ENCODE measurements at regions not wholly inside any gene's neighbourhood (a gene's known extent, or its start where the extent isn't known, plus 50 kb on each side); places are given as distances from the start of the nearest gene placed in this dataset.

DNA sequence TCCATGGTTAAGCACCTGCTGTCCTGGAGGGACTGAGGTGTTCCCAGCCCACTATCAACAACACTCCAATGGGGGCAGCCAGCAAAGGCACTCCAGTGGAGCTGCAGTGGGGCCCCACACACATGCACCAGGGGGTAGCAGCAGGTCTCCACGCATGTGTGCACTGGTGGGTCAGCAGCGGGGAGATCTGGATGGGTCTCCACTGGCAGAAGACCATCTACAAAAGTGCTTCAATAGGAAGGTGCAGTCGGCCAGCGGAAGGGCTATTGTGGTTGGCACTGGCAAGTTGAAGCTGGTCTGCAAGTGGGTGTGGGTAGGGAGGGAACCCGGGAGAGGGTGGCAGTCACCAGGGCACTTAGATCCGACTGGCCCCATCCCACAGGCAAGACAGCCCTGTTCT lies 1355.4 kb downstream of the NSUN3 start:
- DNase-seq = no peak

DNA sequence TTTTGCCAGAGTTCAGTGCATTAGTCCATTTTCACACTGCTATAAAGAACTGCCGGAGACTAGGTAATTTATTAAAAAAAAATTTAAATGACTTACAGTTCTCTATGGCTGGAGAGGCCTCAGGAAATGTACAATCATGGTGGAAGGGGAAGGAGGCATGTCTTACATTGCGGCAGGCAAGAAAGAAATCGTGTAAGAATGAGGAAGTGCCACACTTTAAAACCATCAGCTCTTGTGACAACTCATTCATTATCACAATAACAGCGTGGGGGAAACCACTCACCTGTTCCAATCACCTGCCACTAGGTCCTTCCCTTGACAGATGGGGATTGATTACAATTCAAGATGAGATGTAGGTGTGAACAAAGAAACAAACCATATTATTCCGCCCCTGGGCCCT lies 1361.4 kb downstream of the NSUN3 start:
- no peak for DNase-seq

DNA sequence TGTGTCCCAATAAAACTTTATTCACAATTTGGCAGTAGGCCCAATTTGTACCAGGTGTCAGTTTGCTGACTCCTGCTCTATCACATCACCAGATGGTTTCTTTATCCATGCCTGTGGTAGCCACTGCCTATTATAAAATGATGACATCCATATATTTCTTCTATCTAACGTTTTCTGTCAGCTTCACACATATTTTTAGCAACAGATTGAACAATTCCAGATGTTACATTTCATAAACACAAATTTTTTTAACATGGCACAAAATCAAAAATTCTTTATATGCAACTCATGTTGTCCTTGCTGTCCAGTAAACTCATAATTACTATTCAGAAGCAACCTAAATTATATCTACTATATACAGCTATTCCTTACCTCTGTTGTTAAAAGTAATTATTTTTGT lies 1371.6 kb downstream of the NSUN3 start:
- DNase-seq = no peak

DNA sequence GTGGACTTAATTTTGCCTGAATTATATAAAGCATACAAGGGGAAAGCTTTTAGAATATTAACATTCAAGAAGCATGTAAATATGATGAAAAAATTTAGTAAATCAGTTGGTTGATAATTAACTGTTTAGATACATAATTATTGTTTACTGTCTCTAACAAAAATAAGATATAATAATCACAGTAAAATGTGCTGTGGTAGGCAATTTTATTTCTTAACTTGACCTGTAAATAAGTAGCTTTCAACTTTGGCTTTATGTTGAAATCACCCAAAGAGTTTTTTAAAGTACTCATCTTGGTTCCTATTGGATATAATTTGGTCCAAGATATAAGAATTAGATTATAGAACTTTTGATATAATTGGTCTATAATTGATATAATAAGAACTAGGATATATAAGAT lies 1374.5 kb downstream of the NSUN3 start:
- no peak for DNase-seq

DNA sequence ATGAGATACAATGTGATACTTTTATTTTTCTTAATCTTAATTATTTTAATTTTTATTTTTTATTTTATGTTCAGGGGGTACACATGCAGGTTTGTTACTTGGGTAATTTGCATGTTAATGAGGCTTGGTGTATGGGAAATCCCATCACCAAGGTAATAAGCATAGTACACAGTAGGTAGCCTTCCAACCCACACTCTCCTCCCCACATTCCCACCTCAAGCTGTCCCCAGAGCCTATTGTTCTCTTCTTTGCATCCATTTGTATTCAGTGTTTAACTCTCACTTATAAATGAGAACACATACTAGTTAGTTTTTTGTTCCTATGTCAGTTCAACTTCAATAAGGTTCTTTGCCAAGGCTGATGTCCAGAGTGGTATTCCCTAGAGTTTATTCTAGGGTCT lies 1375.4 kb downstream of the NSUN3 start:
- DNase-seq = no peak

DNA sequence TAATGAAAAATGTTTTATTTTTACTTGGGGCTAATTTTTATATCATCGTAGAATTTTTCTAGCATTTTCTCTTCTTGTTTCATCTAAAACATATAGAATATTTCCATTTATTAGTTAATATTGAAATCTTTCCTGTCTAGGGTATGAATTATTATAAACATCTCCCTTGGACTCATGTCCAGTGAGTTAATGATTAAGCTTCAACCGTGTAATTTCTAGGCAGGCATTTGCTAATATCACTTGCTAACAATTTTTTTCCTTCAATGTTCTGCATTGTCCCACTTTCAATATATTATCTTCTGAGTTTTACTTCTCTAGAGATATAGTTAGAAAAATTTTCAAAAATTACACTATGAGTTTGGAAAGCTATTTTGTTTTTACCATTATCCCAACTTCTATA lies 1371.6 kb upstream of the EPHA6 start:
- no peak for DNase-seq

DNA sequence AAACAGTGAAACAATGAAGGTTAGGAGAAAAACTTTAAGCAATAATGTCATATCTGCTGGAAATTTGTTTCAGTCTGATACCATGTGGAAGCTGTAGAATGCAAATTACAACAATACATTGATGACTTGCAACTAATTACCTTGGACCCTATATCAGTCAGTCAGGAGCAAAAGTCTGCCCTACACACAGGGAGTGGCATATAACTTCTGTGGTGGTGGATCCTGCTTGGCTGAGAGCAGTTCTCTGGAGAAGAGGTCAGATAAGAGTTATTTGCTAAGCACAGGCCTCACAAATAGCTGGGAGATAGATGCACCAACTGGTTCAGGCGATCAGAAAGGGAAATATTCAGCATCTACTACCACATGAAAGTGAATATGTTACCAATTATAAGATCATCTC lies 1364.6 kb upstream of the EPHA6 start:
- no peak for DNase-seq

DNA sequence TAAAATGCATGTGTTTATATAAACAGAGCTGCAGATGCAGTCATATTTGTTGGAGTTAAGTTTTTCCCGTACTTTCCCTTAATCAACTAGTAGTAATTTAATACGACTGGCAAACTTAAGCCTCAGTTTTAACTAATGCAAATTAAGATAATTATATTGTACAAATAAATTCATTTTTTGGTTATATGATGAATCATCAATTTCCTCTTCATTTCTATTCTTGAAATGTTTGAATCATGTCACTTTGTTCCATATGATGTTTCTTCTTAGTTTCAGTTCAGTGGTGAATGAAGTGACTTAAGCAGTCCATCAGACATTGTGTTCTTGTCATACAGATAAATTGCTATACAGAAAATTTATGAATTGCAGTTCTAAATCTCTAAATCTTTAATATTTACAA lies 1361.2 kb upstream of the EPHA6 start:
- DNase-seq = no peak

DNA sequence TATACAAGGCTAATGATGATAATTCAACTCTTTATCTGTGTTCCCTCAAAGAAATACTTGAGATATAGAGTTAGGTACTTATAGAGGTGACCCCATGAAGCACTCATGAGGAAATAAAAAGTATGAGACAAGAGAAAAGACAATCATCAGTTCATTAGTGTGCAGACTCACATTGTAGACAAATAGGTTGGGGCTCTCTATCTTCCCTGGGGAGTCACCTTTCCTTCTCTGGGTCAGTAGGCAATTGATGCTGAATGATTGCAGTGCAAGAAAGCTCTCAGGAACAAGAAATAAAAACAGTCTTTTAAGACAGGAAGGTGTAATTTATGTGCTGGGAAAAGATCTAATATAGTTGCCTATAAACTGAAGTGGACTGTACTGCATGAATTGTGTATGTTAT lies 1357.6 kb upstream of the EPHA6 start:
- no peak for DNase-seq

DNA sequence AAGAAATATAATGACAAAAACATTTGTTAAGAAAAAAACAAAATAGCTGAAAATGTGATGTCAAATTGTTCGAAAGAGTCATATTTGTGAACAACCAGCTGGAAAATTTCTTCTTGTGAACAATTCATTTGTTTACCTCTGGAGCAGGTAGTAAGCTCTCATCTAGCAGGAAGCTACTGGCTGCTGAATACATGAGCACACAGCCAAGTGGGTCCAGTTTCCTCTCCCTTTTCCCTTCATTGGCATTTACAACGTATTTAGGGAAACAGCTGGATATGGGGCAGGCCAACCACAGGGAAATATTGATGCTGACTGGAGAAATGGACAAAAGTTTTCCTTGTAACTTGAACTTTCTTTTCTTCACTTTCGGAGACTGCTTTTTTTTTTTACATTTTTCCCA lies 1354.7 kb upstream of the EPHA6 start:
- DNase-seq = no peak

DNA sequence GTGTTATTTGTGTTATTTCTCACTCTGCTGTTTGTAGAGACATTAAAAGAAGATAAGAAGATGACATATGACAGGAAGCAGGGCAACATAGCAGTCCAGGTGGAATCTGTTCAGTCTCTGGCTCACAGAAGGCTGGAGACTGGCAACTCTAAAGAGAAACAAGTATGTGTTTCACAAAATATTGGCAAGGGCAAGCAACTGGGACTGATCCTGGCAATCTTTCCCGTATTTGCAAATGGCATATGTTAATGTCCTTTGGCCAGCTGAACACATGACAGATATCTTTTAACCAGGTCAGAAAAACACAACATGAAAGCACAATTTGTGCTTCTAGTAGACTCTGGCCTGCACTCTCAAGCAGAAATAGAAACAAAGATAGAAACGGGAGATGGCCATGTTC lies 1354.1 kb upstream of the EPHA6 start:
- no peak for DNase-seq

DNA sequence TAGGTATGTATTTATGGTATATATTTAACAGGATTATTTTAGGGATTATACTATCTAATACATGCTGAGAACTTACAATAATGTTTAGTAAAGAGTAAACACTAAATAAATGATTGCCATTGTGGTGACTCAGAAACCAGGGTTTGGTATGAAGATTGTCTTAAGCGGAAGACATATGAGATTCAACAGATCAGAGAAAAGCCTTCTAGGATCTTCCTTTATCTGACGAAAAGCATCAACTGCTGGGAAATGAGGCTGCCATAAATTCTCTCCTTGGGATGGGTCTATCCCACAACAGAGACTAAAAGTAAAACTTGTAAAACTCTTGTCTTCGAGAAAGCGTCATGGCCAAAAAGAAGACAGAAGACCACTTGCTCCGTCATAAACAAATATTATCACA lies 1352.2 kb upstream of the EPHA6 start:
- no peak for DNase-seq

DNA sequence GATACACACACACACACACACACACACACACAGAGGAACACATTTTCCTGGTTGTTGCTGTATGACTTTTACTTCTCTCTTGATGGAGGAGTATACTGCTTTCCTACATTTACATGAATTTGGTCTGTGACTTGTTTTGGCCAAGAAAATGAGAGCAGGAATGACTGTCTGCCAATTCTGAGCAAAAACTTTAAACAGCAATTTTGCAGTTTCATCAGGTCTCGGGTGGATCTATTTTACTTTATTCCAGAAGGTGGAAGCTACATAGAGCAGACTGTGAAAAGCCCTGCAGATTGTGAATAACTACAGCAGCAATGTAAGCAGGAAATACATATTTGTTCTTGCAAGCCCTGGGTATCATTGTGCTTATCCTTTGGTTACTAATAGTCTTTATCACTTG lies 1350.0 kb upstream of the EPHA6 start:
- no peak for DNase-seq

DNA sequence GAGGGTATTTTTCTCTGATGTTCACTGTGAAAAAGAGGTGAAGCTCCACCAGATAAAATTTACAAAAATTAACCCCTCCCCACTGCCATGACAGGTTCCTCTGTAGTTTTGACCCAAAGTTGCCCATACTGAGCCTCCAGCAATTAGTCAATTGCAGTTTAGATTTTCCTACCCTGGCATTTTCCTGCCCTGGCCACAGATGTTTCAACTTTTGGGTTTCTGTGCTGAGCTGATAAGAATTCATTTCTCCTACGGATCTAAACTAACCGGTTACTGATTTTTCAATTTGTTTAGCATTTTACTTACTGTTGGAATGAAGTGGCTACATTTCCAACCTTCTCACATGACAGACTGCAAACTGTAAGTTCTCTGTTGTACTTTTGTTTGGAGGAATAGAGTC lies 1346.1 kb upstream of the EPHA6 start:
- no peak for DNase-seq

DNA sequence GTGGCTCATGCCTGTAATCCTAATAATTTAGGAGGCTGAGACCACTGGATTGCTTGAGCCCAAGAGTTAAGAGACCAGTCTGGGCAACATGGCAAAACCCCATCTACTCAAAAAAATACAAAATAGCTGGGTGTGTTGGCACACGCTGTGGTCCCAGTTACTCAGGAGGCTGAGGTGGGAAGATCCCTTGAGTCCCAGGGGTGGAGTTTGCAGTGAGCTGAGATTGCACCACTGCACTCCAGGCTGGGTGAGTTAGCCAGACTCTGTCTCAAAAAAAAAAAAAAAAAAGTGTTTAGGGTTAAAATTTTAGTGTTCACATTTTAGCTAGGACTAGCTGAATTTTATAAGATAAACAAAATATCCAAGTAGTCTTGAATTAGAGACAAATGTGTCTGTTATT lies 1340.1 kb upstream of the EPHA6 start:
- no peak for DNase-seq

DNA sequence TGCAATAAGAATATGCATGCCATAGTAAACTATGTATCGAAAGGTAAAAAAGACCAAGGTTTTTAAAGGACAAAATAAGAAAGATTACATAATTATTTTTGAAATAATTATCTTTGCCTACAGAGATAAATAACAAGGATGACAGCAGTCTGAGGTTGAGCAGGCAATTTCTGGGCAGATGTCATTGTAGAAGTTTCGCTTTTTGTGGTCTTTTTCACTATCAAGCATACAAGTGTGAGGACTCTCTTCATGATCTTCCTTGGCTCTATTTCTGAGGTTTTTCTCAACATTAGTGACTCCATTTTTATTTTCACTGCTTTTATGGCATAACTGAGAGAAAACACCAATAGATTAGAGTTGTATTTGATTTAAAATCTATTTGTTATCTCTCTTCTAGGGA lies 1337.9 kb upstream of the EPHA6 start:
- no peak for DNase-seq

DNA sequence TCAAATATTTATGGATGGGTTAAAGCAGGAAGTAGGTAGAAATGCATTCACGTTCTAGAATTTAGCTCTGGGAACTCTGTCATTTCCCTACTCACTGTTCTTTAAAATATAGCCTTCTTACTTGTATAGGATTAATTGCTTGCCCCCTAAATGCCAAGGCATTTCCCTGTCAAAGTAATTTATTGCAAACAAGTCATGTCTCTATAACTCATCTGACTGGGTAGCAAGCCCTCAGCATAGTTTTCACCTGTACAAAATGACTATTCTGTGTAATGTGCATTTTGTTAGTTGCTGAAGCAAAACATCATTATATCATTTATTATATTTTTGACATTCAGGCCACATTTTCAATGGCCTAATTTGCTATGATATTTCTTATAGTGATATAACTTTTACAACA lies 1308.2 kb upstream of the EPHA6 start:
- no peak for DNase-seq

DNA sequence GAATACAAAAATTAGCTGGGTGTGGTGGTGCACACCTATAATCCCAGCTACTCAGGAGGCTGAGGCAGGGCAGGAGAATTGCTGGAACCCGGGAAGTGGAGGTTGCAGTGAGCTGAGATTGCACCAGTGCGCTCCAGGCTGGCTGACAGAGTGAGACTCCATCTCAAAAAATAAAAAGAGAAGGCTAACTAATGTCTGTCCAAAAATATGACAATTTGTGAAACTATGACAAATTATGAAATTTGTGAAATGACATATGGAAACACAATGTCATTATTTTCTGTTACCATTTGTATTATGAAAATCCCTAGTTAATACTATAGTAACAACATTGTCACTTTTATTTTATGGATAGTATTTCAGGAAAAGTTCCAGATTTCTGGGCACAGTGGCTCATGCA lies 1306.3 kb upstream of the EPHA6 start:
- DNase-seq = no peak

DNA sequence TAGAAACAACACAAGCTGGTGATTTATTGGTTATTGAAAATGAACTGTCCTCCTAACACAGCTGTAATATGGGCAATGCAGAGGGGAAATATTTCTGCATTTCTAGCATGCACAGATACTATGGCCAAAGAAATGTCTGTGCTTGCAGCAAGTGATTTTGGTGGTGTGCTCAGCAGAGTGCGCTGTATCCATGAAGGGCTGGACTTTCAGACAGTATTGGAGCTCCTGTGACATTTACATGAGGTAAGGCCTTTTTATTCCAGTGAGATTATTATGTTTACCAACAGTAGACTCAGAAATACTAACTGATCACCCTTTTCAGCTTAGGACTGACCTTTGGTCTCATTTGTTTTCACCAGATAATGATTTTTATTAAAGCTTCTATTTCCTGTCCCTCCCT lies 1302.6 kb upstream of the EPHA6 start:
- no peak for DNase-seq

DNA sequence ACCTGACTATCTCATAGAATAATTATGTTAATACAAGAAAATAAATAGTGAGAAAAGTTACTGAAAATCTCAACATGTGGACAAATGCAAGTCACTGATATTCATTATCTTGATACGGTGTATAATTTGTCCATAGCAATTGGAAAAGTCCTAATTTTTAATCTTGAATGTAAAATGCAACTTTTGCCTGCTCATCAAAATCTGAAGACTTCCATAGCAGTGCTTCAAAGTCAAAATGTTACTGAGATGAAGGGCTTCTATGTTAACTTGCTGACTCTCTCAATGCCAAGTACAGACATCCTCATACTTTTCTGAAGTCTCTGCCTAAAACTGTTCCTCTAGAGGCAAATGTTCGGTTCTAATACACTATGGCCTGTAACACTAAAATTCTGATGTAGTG lies 1300.1 kb upstream of the EPHA6 start:
- no peak for DNase-seq

DNA sequence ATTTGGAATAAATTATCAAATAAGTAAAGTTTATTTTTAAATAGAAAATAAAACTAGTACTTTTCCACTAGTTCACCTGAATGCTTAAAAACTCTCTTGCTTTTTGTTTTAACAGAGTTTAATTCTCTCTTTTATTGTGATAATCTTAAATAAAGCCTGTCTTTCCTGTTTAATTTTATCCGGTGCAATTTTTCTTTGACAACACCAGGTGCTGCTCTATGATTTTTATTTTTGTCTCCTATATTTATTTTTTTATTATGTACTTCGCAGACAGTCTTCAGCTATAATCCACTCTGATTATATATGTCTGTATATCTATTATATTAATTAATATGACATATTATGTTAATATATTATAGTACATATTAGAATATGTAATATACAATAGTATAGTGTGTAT lies 1293.0 kb upstream of the EPHA6 start:
- no peak for DNase-seq

DNA sequence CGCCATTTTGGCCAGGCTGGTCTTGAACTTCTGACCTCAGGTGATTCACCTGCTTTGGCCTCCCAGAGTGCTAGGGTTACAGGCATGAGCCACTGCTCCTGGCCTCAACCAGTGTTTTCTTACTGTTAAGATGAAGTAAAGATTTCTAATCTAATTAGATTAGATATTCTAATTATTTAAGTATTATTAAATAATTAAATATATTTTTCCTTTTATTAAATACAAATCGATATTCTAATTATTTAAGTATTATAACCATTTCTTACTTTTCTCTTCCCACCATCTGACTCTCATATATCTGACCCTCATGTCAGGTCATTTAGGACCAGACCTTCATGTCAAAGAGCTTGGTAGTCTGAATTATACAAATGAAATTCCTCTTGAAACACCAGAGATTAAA lies 1291.9 kb upstream of the EPHA6 start:
- no peak for DNase-seq

DNA sequence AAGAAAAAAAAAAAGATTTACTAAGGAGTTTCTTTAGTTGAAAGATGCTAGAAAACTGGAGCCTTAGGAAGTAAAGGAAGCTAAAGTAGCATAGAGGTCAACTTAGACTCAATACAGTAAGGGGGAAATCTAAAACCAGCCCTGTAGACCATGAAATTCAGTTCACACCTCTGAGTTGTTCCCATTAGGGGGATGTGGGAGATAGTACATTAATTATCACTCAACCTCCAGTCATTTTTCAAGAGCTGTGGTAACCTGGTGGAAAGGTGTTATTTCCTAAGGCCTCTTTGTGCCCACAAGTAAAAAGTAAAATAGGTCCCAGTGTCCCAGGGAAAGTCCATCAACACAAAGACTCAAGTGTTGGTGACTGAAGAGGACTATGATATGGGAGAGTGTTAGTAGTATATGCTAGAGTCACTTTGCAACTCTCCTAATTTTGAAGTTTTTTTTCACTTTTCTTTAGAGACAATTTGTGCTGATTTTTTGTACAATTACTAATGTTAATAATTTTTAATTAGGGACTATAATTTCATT lies 1274.4 kb upstream of the EPHA6 start:
- no peak for DNase-seq

DNA sequence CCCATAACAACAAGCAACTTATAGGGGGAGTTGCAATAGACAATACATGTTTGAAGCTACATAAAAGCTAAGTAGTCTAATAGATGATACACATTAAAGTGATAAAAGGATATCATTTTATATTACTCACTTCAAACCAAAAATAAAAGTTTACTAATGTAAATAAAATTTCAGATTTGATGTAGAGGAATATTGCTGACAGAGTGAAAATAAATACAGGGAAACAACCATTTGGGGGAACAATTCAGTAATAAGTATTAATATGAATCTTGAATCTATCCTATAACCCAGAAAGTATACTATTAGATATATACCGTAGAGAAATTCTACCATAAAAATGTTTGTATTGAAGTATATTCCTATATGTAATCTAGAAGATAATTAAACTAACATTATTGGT lies 1248.9 kb upstream of the EPHA6 start:
- DNase-seq = no peak

DNA sequence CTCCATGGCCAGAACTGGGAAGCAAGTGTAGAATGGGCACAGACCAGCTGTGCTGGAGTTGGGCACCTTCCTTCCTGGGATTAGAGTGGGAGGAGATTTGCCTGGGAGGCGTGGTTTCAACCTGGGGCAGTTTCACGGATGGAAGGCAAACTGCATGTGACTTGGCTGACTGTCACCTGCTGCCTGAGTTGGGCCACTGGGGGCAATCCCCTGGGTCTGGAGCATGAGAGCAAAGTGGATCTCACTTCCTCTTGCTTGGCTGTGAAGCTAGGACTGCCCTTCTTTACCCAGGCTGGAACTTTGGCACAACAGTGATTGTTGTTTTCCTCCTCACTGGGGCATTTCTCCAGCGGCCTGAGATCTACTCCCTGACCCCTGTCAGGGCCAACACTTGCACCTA lies 1247.0 kb upstream of the EPHA6 start:
- DNase-seq = no peak

DNA sequence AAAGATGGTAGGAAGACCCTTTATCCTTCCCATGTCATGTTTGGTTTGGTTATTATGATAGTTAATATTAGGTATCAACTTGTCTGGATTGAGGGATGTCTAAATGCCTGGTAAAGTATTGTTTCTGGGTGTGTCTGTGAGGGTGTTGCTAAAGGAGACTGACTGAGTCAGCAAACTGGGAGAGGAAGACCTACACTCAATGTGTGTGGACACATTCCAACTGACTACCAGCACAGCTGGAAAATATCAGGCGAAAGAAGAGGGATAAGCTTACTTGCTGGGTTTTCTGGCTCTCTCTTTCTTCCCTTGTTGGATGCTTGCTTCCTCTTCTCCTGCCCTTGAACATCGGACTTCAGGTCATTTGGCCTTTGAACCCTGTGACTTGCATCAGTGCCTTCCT lies 1227.6 kb upstream of the EPHA6 start:
- DNase-seq = no peak

All from stimulated activated CD4-positive, alpha-beta T cell treated with anti-CD3 and anti-CD28 coated beads, Interleukin-15, amount 100 ng/mL, for 24 hours (primary cell).